ENCODE measurements at regions not wholly inside any gene's neighbourhood (a gene's known extent, or its start where the extent isn't known, plus 50 kb on each side); places are given as distances from the start of the nearest gene placed in this dataset.

GRCh38 chr6:37554480-37554819 is 54.8 kb upstream of the CCDC167 start:
- Histone ChIP-seq H3K36me3 (ENCODE audit: low read depth, low read length) (no peaks in the 10 kb centered on the region), H3K9me3 (ENCODE audit: low read length) (no peaks in the 10 kb centered on the region), H3K9me2 (replicated peaks; ENCODE audit: low read length) (no peaks in the 10 kb centered on the region), H3K27me3 (ENCODE audit: low read length) (no peaks in the 10 kb centered on the region), H2AFZ (ENCODE audit: low read length) (peak overlapping the region; percentile 30; the same call in 1 of the 2 replicates), H4K20me1 (ENCODE audit: low read length) (no peaks in the 10 kb centered on the region), H3K4me1 (ENCODE audit: insufficient read depth, low read length) (peaks cover 42% of the 10 kb centered on the region), H3K9ac (ENCODE audit: low read length) (peak overlapping the region; percentile 7; the same call in 1 of the 2 replicates), H3K4me2 (ENCODE audit: low read length) (peak overlapping the region; percentile 80), H3K27ac (ENCODE audit: low read length) (peak overlapping the region; percentile 62), H3K4me3 (ENCODE audit: low read length) (peak overlapping the region; percentile 45), H3F3A (ENCODE audit: low read length, unreplicated experiment) (no peaks in the 10 kb centered on the region), H3K79me2 (ENCODE audit: low read length) (no peaks in the 10 kb centered on the region)
- no peak for TF ChIP-seq EZH2 (IDR thresholded peaks at IDR 0.05; ENCODE audit: low read length, unreplicated experiment)
- TF ChIP-seq CTCF (conservative IDR thresholded peaks at IDR 0.05; ENCODE audit: low read depth, low read length) = no peak
- no peak for TF ChIP-seq EZH2phosphoT487 (IDR thresholded peaks at IDR 0.05; ENCODE audit: borderline replicate concordance, low read length)
- no TSS peak for BruUV-seq (replicated peaks)
- ChIA-PET CTCF (interaction anchor here (0.6 kb wide), 2 partner anchors 8 to 98 kb away, joined by 3 to 11 read pairs; no protein-coding TSS in a partner anchor), POLR2A (ENCODE audit: unreplicated experiment) (no interaction called here)
- peak; percentile 75 for DNase-seq
- intact Hi-C loops (cut with micrococcal nuclease) = no loop called here
- peak; percentile 55; the same call in 1 of the 2 replicates for ATAC-seq

GRCh38 chr6:37552267-37552666 is 52.6 kb upstream of the CCDC167 start:
- no peak overlapping the region for H3K4me2 ChIP-seq (ENCODE audit: low read length)
- peaks cover 52% of the 10 kb centered on the region for H3K4me1 ChIP-seq (ENCODE audit: insufficient read depth, low read length)
- H3K79me2 ChIP-seq (ENCODE audit: low read length) = no peaks in the 10 kb centered on the region
- H3K9ac ChIP-seq (ENCODE audit: low read length) = no peak overlapping the region
- CTCF ChIA-PET = no interaction called here
- ATAC-seq = no peak
- BruUV-seq (replicated peaks) = no TSS peak
- H2AFZ ChIP-seq (ENCODE audit: low read length) = no peak overlapping the region
- no peaks in the 10 kb centered on the region for H3K27me3 ChIP-seq (ENCODE audit: low read length)
- no peak for DNase-seq
- no peaks in the 10 kb centered on the region for H4K20me1 ChIP-seq (ENCODE audit: low read length)
- no peak for TF ChIP-seq EZH2 (IDR thresholded peaks at IDR 0.05; ENCODE audit: low read length, unreplicated experiment)
- no peak for TF ChIP-seq EZH2phosphoT487 (IDR thresholded peaks at IDR 0.05; ENCODE audit: borderline replicate concordance, low read length)
- TF ChIP-seq CTCF (conservative IDR thresholded peaks at IDR 0.05; ENCODE audit: low read depth, low read length) = no peak
- intact Hi-C loops (cut with micrococcal nuclease) = no loop called here
- no peaks in the 10 kb centered on the region for H3K9me2 ChIP-seq (replicated peaks; ENCODE audit: low read length)
- no peaks in the 10 kb centered on the region for H3K36me3 ChIP-seq (ENCODE audit: low read depth, low read length)
- POLR2A ChIA-PET (ENCODE audit: unreplicated experiment) = no interaction called here
- H3F3A ChIP-seq (ENCODE audit: low read length, unreplicated experiment) = no peaks in the 10 kb centered on the region
- H3K9me3 ChIP-seq (ENCODE audit: low read length) = no peaks in the 10 kb centered on the region
- H3K4me3 ChIP-seq (ENCODE audit: low read length) = no peak overlapping the region
- no peak overlapping the region for H3K27ac ChIP-seq (ENCODE audit: low read length)

GRCh38 chr6:37551867-37552266 is 52.2 kb upstream of the CCDC167 start:
- intact Hi-C loops (cut with micrococcal nuclease) = no loop called here
- Histone ChIP-seq H2AFZ (ENCODE audit: low read length) (no peak overlapping the region), H3K27me3 (ENCODE audit: low read length) (no peaks in the 10 kb centered on the region), H3K27ac (ENCODE audit: low read length) (no peak overlapping the region), H3K4me1 (ENCODE audit: insufficient read depth, low read length) (peaks cover 52% of the 10 kb centered on the region), H4K20me1 (ENCODE audit: low read length) (no peaks in the 10 kb centered on the region), H3K9me2 (replicated peaks; ENCODE audit: low read length) (no peaks in the 10 kb centered on the region), H3K9ac (ENCODE audit: low read length) (no peak overlapping the region), H3F3A (ENCODE audit: low read length, unreplicated experiment) (no peaks in the 10 kb centered on the region), H3K9me3 (ENCODE audit: low read length) (no peaks in the 10 kb centered on the region), H3K79me2 (ENCODE audit: low read length) (no peaks in the 10 kb centered on the region), H3K4me2 (ENCODE audit: low read length) (no peak overlapping the region), H3K4me3 (ENCODE audit: low read length) (no peak overlapping the region), H3K36me3 (ENCODE audit: low read depth, low read length) (no peaks in the 10 kb centered on the region)
- ATAC-seq (no peak), DNase-seq (no peak)
- POLR2A ChIA-PET (ENCODE audit: unreplicated experiment) = no interaction called here
- TF ChIP-seq EZH2 (IDR thresholded peaks at IDR 0.05; ENCODE audit: low read length, unreplicated experiment) = no peak
- TF ChIP-seq EZH2phosphoT487 (IDR thresholded peaks at IDR 0.05; ENCODE audit: borderline replicate concordance, low read length) = no peak
- TF ChIP-seq CTCF (conservative IDR thresholded peaks at IDR 0.05; ENCODE audit: low read depth, low read length) = no peak
- CTCF ChIA-PET = no interaction called here
- no TSS peak for BruUV-seq (replicated peaks)
